Posterior vena cava (tissue), 2 donors: ENCODE measurements at regions not wholly inside any gene's neighbourhood (a gene's known extent, or its start where the extent isn't known, plus 50 kb on each side); places are given as distances from the start of the nearest gene placed in this dataset.
"Not testable (repeated sequence)": the region's sequence is repeated elsewhere in the genome, so short reads cannot be mapped to it uniquely, and the experiment has no call there.

Experiments
- DNase-seq: peaks from one replicate; pipeline ENCODE4 v3.0.0-alpha.2; 2020; ENCODE audit warnings: low spot score
- intact Hi-C, 2 donors: fragments of 100-400 bp; cut with DNase I; formaldehyde crosslinking; loops; one replicate each; pipeline versions ENCODE4 v1.14.1 to v1.14.2; 2022 to 2023
- donor health status: DM: yes; HTN: yes; CAD: no.
- donor health status: DM: yes; HTN: yes; CAD: no.

DNA sequence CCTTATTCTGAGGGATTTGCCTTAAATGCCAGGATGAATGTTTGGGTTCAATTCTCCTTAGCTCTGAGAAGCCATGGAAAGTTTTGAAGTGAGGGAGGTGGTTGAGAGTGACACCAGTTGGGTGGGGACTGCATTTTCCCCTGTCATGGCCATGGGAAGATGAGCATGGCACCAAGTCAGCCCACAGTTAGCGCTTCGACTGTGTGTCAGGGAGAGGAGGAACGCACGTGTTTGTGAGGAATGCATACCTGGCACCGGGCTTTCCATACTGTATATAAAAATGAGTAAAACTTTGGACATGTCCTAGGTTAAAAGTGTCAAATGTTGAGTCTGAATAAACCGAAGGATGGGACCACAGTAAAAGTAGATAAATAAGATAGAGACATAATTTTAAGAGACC is 187.5 kb upstream of the KL start:
- DNase-seq = no peak
- intact Hi-C loops = no loop called here

DNA sequence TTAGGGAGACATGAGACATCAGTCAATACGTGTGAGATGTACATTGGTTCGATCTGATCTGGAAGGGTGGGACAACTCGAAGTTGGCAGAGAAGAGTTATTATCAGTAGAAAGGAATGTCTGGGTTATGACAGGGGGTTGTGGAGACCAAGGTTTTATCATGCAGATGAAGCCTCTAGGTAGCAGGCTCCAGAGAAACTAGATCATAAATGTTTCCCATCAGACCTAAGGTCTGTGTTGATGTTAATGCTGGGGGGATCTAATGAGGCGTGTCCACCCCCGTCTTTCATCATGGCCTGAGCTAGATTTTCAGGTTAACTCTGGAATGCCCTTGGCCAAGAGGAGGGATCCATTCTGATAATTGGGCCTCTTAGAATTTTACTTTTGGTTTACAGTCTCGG is 187.0 kb upstream of the KL start:
- intact Hi-C loops = no loop called here
- DNase-seq = no peak

DNA sequence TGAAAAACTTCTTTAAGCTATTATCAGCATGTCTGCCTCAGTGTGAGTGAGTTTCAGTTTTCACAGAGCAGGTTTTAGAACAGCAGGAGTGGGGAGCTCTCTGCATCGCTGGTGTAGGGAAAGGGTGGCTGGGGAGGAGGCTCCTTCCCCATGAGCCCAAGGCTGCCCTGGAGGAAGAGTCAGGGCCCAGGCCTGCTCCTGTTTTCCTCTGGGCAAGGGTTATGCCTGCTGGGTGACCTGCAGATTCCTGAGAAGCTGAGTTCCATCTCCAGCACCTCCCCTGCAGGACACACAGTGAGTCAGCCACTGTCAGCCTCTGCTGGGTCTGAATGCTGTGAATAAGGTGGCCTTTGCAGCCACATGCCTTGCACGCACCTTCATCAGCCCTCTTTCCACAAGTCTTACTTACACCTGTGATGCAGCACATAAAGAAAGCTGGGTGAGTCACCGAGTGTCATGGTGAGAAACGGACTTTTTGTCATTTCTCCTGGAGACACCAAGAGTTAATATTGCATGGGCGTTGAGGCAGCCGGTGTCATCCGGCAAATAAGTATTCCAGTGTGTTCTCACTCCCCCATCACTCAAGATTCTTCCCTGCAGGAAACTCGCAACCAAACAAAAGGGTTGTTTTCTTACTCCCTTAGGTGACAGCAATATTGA is 186.4 kb upstream of the KL start:
- no peak for DNase-seq
- intact Hi-C loops = no loop called here

- DNase-seq = no peak
Measured at GRCh38 chr13:32830336-32831031, 185.7 kb upstream of the KL start.

DNA sequence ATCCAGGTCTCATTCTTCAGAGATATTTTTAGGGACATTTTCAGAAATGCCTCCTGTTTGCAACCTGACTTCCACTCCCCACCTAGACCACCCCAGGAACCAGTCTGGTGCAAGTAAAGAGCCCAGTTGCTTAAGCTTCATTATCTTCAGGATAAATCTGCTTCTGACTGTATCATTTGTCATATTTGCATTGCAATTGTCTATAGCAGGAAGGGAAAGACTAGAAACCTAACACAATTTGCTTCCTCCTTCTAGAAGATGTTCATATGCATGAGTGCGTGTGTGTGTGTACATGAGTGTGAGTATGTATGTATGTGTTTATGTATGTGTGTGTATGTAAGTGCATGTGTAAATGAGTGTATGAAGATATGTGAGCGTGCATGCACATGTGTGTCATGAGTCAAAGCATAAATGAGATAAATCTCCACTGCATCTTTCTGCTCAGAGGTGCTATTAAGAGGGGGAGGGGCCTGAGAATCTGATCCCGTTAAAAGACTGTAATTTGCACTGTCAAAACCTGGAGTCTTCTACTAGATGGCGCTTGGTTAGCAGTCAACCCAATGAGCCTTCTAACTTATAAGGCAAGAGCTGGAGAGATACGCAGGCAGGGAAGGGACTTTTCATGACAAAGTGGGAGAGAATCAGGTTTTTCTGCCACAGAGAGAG is 178.8 kb upstream of the KL start:
- no peak for DNase-seq
- intact Hi-C loops = no loop called here

More at GRCh38 chr13:32830336-32831031, 185.7 kb upstream of the KL start:
- intact Hi-C loops = no loop called here

- intact Hi-C loops = no loop called here
- no peak for DNase-seq
Measured at GRCh38 chr13:32837973-32838927, 178.0 kb upstream of the KL start.

DNA sequence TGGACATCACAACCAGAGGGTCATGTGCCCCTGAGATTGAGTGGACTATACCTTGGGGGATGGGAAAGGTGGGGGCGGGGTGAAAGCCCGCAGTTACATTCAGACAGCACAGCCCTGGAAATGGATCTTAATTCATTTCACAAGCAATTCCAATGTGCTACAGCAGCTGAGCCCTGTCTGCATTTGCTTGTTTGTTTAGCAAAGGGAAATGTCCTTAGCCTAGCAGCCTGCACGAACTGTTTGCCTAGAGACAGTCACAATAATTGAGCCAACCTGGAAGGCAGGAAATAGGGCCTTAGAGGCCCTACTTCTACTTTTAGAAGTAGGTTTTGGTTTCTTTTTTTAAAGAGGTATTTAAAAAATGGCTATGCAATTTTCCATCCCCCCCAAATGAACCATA is 177.3 kb upstream of the KL start:
- intact Hi-C loops = no loop called here
- no peak for DNase-seq

DNA sequence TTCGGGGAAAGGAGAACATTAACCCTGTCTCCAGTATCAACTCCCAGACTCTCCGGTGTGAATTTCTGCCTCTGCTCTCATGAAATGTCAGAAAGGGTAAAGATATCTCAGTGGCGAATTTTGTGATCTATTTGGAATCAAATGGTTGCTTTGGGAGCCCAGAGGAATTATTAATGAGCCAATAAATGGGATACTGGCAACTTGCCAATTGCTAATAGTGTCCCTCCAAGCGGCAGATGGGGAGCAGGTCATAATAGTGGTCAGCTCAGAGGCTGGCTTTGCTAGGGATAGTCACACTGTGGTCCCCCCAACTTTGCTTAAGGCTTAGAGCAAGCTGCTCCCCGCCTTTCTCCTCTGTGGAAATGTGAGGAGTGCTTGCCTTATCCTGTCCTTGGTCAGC is 176.1 kb upstream of the KL start:
- DNase-seq = no peak
- intact Hi-C loops = no loop called here

- intact Hi-C loops = no loop called here
- DNase-seq = no peak
Measured at GRCh38 chr13:32840989-32841713, 175.1 kb upstream of the KL start.

DNA sequence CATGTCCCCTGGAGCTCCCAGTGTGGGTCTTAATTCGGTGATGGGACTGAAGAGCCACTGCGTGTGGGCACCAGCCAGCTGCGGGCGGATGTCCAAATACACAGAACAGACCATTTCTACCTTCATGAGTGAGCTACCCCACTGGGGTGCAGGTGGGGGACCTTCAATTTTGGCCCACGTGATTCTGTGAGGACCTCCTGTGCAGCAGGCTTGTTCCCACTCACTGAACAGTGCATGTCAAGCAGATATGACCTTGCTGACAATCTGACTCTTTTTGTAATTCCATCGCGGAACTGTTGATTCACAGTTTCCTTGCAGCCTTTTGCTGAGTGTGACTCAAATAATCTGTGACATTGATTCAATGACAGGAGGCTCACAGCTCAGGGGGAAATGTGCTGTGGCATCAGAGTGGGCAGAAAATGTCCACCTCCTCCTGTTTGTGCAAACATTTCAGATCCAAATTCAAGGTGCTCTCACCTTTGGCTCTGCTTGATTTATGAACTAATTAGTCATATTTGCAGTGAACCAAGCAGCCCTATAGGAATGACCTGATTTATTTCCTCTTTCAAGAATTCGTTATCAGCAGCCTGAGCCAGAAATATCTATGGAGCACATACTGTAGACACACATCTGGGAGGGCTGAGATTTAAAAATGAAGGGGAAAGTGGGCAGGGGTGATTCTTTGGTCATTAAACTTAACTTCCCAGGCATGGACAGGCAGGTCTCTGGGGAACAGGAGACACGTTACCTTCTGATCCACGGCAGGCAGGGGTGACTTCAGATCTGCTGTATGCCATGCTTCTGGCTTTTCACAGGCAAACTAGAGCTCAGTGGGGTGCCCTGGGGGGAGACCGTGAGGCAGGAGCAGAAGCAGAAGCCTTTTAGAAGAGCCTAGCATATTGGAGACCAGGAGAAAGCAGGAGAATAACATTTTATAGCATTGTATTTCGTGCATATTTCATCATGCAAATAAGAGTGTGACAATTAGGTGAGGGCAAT is 170.0 kb upstream of the KL start:
- intact Hi-C loops = no loop called here
- DNase-seq = no peak

DNA sequence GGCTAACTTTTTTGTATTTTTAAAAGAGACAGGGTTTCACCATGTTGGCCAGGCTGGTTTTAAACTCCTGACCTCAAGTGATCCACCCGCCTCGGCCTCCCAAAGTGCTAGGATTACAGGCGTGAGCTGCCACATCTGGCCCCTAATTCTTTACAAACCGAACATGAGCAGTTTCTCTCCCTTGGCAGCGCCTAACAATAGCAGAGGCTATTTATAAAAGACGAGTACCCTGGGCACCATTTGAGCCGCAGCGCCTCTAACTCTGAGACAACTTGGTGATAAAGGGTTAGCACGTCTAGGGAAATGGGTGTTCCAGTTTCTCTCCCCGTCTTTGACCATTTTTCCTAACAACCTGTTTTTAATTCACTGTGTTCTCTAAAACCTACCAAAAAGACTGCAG is 168.2 kb upstream of the KL start:
- intact Hi-C loops, DNase-seq: not testable (repeated sequence)

DNA sequence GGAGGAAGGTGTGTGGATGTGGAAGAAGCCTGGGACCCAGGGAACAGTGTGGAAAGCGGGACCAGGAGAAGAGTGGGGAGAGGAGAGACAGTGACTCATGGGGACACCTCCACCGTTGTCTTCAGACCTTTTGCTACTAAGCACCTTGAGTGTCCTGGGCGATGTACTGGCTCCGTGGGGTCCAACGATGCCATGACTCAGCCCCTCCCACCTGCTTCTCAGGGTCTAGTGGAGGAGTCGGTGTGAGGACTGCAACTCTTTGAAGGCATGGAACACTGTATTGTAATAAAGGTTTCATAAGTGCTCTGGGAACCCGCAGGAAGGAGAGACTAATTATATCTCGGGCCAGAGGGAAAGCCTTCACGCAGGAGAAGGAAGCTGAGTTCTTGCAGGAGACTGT is 166.9 kb upstream of the KL start:
- no peak for DNase-seq
- intact Hi-C loops = no loop called here

GRCh38 chr13:32850316-32851052 is 165.7 kb upstream of the KL start:
- no peak for DNase-seq
- intact Hi-C loops = no loop called here

DNA sequence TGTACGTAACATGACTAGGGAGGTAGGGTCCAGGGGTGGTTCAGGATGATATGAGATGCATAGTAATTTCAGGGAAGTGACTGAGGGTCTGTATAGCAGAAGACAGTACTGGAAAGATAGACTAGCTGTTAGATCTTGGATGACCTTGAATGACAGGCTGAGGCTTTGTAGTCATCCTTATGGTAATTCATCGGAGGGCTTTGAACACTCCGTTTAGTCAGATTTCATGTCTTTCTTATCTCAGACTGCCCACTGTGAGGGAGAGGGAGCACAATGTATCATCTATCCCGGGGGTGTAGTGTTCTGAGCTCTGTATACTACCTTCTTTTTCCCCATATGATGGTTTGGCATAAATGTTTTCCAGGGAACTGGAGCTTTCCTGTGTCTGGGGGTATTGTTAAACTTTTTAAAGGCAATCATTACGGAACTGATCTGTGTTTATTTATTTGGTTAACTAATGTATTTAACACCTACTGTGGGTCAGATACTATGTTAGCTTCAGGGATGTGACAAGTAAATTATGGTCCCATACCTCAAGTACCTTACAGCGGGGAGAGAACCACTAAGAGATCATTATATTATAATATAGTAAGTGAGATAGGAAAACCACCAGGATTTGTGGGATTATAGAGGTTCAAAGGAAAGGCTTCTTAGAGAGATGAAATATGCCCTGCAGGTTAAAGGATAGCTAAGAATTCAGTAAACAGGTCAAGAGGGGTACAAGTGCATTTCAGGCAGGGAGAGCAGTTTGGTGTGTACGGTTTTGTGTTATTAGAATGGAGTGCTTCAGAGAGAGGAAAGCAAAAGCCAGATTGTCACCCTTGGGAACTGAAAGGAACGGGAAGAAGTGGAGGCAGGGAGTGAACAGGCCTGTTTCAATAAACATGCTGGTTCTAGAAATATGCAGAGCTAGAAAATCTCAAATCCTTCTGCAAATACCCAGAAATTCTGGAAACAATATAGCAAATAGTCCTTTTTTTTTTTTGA is 164.8 kb upstream of the KL start:
- DNase-seq = no peak
- intact Hi-C loops = no loop called here

DNA sequence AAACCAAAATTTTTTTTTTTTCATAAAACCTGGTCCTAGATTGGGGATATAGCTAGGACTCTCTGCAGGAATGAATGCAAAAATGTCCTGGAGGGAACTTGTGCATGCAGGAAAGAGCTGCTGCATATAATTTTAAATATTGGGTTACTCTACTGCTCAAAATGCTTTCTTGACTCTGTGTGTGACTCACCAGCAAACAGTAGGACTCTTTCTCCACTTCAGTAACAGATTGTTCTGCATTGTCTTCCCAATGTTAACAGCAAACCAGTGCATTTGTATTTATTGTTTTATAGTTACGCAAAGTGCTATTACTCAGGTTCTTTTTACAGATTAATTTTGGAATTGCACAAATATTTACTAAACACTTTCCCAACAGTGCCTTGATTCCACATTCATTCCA is 163.7 kb upstream of the KL start:
- no peak for DNase-seq
- intact Hi-C loops = no loop called here

DNA sequence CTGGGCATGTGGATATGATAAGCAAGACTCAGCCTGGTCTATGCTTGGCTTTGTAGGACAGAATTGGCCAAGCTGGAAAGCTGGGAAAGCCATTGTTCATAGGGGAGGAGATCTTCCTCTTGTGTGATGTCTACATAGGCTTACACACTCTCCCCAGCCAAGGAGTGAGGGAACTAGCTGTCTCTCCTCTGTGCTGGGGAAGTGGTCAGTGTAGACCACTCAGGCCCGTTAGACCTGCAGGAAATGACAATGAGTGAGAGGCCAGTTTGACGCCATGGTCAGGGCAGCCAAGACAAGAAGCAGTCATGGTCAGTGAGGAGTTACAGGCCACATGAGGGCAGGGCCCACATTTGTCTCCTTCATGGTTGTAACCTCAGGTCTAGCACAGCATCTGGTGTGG is 159.1 kb upstream of the KL start:
- DNase-seq = no peak
- intact Hi-C loops = no loop called here
